HepG2 (cell line): ENCODE measurements at regions not wholly inside any gene's neighbourhood (a gene's known extent, or its start where the extent isn't known, plus 50 kb on each side); places are given as distances from the start of the nearest gene placed in this dataset.

Source experiments
- ATAC-seq: fragments of 200-7000 bp; cut with Tn5 transposase; 3 replicates; pipeline ENCODE4 v1.9.1; 2020; ENCODE audit warnings: mild to moderate bottlenecking, moderate library complexity
- BruUV-seq: library from RNA; stranded (reverse); fragments of 400-500 nt; replicated peaks from 2 replicates; lab custom pipeline; 2021; lab: Mats Ljungman, UMichigan
- CTCF ChIA-PET: fragments of 300-600 bp; formaldehyde crosslinking; extraction: SDS; loops from one replicate; lab custom pipeline; 2021; ENCODE audit warnings: low total read pairs, inconsistent platforms, low intra/inter-chr PET ratio; lab: Yijun Ruan, JAX
- POLR2A ChIA-PET: fragments of 350-600 bp; sonication (Branson Sonifier 250); formaldehyde crosslinking; loops from one replicate; lab custom pipeline; 2020; ENCODE audit warnings: antibody characterized with exemption, inconsistent platforms; lab: Yijun Ruan, JAX
- DNase-seq: peaks from one replicate; pipeline ENCODE4 v3.0.0-alpha.2; 2015; ENCODE audit warnings: low spot score
- FAIRE-seq: peaks from 3 replicates; lab custom pipeline; 2011; peaks lifted over from hg19 to GRCh38; lab: Jason Lieb, UNC
- H2AFZ ChIP-seq: one replicate; pipeline ENCODE4 v1.6.1; 2011; ENCODE audit warnings: low read length, inconsistent platforms
- H3K27ac ChIP-seq: fragments of 300-600 bp; 3 replicates; pipeline ENCODE4 v1.8.0; 2011; ENCODE audit warnings: mixed run types, mild to moderate bottlenecking, mixed read lengths, low read length, inconsistent platforms; ENCODE audit not compliant: insufficient read depth; ENCODE audit errors: extremely low read length
- H3K27me3 ChIP-seq, 2 experiments: fragments of 200-600 bp in 1 of 2; 2 replicates in 1 of 2; 3 replicates in 1 of 2; pipeline versions ENCODE4 v1.6.0 to v1.8.0; 2011; ENCODE audit warnings: low read length in 2 of 2, mild to moderate bottlenecking in 2 of 2, moderate library complexity in 2 of 2, inconsistent platforms in 1 of 2; ENCODE audit not compliant: insufficient read depth in 2 of 2, control insufficient read depth in 1 of 2
- H3K36me3 ChIP-seq, 2 experiments: fragments of 200-600 bp in 1 of 2; replicated peaks in 1 of 2; 2 replicates in 1 of 2; 3 replicates in 1 of 2; pipeline versions ENCODE4 v1.5.1 to v1.8.0; 2011; ENCODE audit warnings: low read length in 2 of 2, inconsistent platforms in 1 of 2; ENCODE audit not compliant: insufficient read depth in 2 of 2, control insufficient read depth in 1 of 2
- H3K4me1 ChIP-seq: 2 replicates; pipeline ENCODE4 v1.5.1; 2012; ENCODE audit warnings: low read length, inconsistent platforms; ENCODE audit not compliant: insufficient read depth
- H3K4me2 ChIP-seq: 2 replicates; pipeline ENCODE4 v1.6.0; 2011; ENCODE audit warnings: low read depth, low read length, inconsistent platforms
- H3K4me3 ChIP-seq, 3 experiments: fragments of 200-600 bp in 1 of 3; sonication (generic), shearing (Covaris generic) in 1 of 3; replicated peaks in 1 of 3; 2 replicates each; pipeline ENCODE4 v1.5.1; 2011 to 2016; ENCODE audit warnings: low read length in 3 of 3, inconsistent platforms in 2 of 3, low read depth in 2 of 3, mild to moderate bottlenecking in 2 of 3, control low read depth in 1 of 3, mixed read lengths in 1 of 3; ENCODE audit not compliant: insufficient read depth in 1 of 3
- H3K79me2 ChIP-seq: one replicate; pipeline ENCODE4 v1.6.1; 2011; ENCODE audit warnings: low read length, inconsistent platforms; ENCODE audit not compliant: insufficient read depth
- H3K9ac ChIP-seq: 2 replicates; pipeline ENCODE4 v1.6.0; 2011; ENCODE audit warnings: mild to moderate bottlenecking, low read depth, low read length, inconsistent platforms; ENCODE audit not compliant: insufficient read depth
- H3K9me3 ChIP-seq: 2 replicates; pipeline ENCODE4 v1.5.1; 2012; ENCODE audit warnings: mild to moderate bottlenecking, low read length
- H4K20me1 ChIP-seq: 2 replicates; pipeline ENCODE4 v1.6.0; 2011; ENCODE audit warnings: inconsistent platforms, mild to moderate bottlenecking, low read length, moderate library complexity; ENCODE audit not compliant: insufficient read depth
- ARNTL ChIP-seq: sonication (generic); formaldehyde crosslinking; IDR thresholded peaks from 2 replicates; pipeline ENCODE4 v1.4.0; 2020; ENCODE audit warnings: mild to moderate bottlenecking, missing genetic modification reagents
- CC2D1A ChIP-seq: sonication (generic); formaldehyde crosslinking; IDR thresholded peaks from 2 replicates; pipeline ENCODE4 v1.8.1; 2023; ENCODE audit warnings: mild to moderate bottlenecking, missing genetic modification reagents
- FLYWCH1 ChIP-seq: sonication (generic); formaldehyde crosslinking; IDR thresholded peaks from 2 replicates; pipeline ENCODE4 v1.8.1; 2023; ENCODE audit warnings: mild to moderate bottlenecking, missing genetic modification reagents
- IRF9 ChIP-seq: sonication (generic); formaldehyde crosslinking; IDR thresholded peaks from 2 replicates; pipeline ENCODE4 v1.8.0; 2022; ENCODE audit warnings: missing genetic modification reagents, mild to moderate bottlenecking, borderline replicate concordance
- KLF6 ChIP-seq: IDR thresholded peaks from 2 replicates; pipeline ENCODE4 v1.8.0; 2016; ENCODE audit warnings: missing biosample characterization, missing genetic modification reagents
- LCORL ChIP-seq, 2 experiments: fragments of 450-650 bp in 1 of 2; sonication (generic) in 1 of 2; formaldehyde crosslinking in 1 of 2; IDR thresholded peaks; 2 replicates each; pipeline versions ENCODE4 v1.5.0 to v1.6.1; 2017 to 2020; ENCODE audit warnings: antibody characterized with exemption in 1 of 2, missing genetic modification reagents in 1 of 2
- NR3C1 ChIP-seq: sonication (generic); formaldehyde crosslinking; IDR thresholded peaks from 2 replicates; pipeline ENCODE4 v1.4.0; 2020; ENCODE audit warnings: missing genetic modification reagents
- PCBP1 ChIP-seq: fragments of 200-400 bp; formaldehyde crosslinking; IDR thresholded peaks from 2 replicates; pipeline ENCODE4 v1.6.1; 2017; ENCODE audit warnings: mild to moderate bottlenecking, low read depth, low read length, borderline replicate concordance
- SKIL ChIP-seq: sonication (generic); formaldehyde crosslinking; IDR thresholded peaks from 2 replicates; pipeline ENCODE4 v1.8.0; 2022; ENCODE audit warnings: missing genetic modification reagents, mild to moderate bottlenecking, moderate library complexity, borderline replicate concordance
- ZC3H4 ChIP-seq: sonication (generic); formaldehyde crosslinking; IDR thresholded peaks from 2 replicates; pipeline ENCODE4 v1.4.0; 2020; ENCODE audit warnings: missing genetic modification reagents, borderline replicate concordance
- ZNF10 ChIP-seq: sonication (generic); formaldehyde crosslinking; IDR thresholded peaks from 2 replicates; pipeline ENCODE4 v1.4.0; 2020; ENCODE audit warnings: mild to moderate bottlenecking, low read depth, missing genetic modification reagents, borderline replicate concordance
- ZNF256 ChIP-seq: sonication (generic); formaldehyde crosslinking; conservative IDR thresholded peaks from 2 replicates; pipeline ENCODE4 v1.4.0; 2020; ENCODE audit warnings: missing genetic modification reagents
- ZNF264 ChIP-seq: sonication (generic); formaldehyde crosslinking; IDR thresholded peaks from 2 replicates; pipeline ENCODE4 v1.4.0; 2020; ENCODE audit warnings: missing genetic modification reagents
- ZNF460 ChIP-seq: sonication (generic); formaldehyde crosslinking; IDR thresholded peaks from 2 replicates; pipeline ENCODE4 v1.5.1; 2020; ENCODE audit warnings: missing genetic modification reagents, mild to moderate bottlenecking, borderline replicate concordance
- ZNF615 ChIP-seq: sonication (generic); formaldehyde crosslinking; IDR thresholded peaks from 2 replicates; pipeline ENCODE4 v1.5.0; 2020; ENCODE audit warnings: mild to moderate bottlenecking, missing genetic modification reagents, borderline replicate concordance
- ZNF75D ChIP-seq: sonication (generic); formaldehyde crosslinking; IDR thresholded peaks from 2 replicates; pipeline ENCODE4 v1.8.1; 2023; ENCODE audit warnings: missing genetic modification reagents, mild to moderate bottlenecking, borderline replicate concordance
- WGBS: methylation state at CpG from one replicate; pipeline ENCODE4 v1.1.6; 2017; ENCODE audit warnings: low lambda C conversion rate; 5-methylcytosine and 5-hydroxymethylcytosine counted together
- in situ Hi-C: cut with HindIII; loops from 2 replicates; pipeline ENCODE4 v1.10.0; 2017; ENCODE audit warnings: low pct_unique_long_range_greater_than_20kb; ENCODE audit not compliant: extremely low pct_ligation_motif_present
- intact Hi-C: fragments of 100-400 bp; cut with micrococcal nuclease; formaldehyde crosslinking; loops from one replicate; pipeline ENCODE4 v1.10.0; 2022; ENCODE audit not compliant: unreplicated experiment
- TF ChIP-seq, protein P1 (sequence below): sonication (generic); formaldehyde crosslinking; IDR thresholded peaks from 2 replicates; pipeline ENCODE4 v1.5.0; 2020; ENCODE audit warnings: mild to moderate bottlenecking, low read depth, missing genetic modification reagents, borderline replicate concordance
- TF ChIP-seq, protein P2 (sequence below): sonication (generic); formaldehyde crosslinking; IDR thresholded peaks from 2 replicates; pipeline ENCODE4 v1.4.0; 2020; ENCODE audit warnings: missing genetic modification reagents, low read depth, mild to moderate bottlenecking, borderline replicate concordance

DNA sequence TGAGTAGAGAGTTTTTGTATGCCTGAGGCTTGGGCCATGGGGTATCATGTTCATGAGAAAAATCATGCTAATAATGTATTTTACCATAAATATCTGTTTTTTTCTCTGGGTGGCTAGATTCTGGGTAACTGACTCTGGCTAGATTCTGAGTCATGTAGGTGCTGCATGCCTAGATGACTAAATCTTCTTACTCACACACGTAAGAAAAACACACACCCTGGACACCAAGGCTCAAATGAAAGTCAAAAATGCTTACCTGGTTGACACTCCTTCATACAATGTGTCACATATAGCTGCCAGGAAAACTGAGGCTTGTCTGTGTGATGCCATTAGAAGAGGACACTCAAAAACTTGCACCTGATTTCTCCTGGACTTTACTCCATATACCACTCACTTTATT, 597.4 kb upstream of the SLITRK1 start:
- Histone ChIP-seq H3K27me3 (no peaks in the 10 kb centered on the region), H3K4me3 (no peak overlapping the region)
- FAIRE-seq: no peak
- no peak for TF ChIP-seq ZNF10 (CRISPR knock-in tag)
- no peak for TF ChIP-seq NR3C1 (CRISPR knock-in tag)
- TF ChIP-seq ZNF615: no peak
- no peak for TF ChIP-seq SKIL
- TF ChIP-seq PCBP1: no peak
- no peak for TF ChIP-seq ARNTL (CRISPR knock-in tag)
- TF ChIP-seq ZNF460 (CRISPR knock-in tag): no peak
- TF ChIP-seq, protein P1, sequence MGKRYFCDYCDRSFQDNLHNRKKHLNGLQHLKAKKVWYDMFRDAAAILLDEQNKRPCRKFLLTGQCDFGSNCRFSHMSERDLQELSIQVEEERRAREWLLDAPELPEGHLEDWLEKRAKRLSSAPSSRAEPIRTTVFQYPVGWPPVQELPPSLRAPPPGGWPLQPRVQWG: no peak
- TF ChIP-seq ZNF264 (CRISPR knock-in tag): no peak
- no peak for TF ChIP-seq LCORL (IDR thresholded peaks at IDR 0.05)
- no peak for TF ChIP-seq LCORL (CRISPR knock-in tag; IDR thresholded peaks at IDR 0.05)
- TF ChIP-seq, protein P2, sequence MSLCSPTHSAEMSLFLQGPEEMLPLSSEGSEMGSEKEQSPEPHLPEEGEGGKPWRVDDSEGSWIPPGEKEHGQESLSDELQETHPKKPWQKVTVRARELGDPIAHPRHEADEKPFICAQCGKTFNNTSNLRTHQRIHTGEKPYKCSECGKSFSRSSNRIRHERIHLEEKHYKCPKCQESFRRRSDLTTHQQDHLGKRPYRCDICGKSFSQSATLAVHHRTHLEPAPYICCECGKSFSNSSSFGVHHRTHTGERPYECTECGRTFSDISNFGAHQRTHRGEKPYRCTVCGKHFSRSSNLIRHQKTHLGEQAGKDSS (CRISPR knock-in tag): no peak
- TF ChIP-seq KLF6 (CRISPR knock-in tag): no peak
- no peak for TF ChIP-seq ZNF75D (CRISPR knock-in tag)
- no peak for TF ChIP-seq ZC3H4 (CRISPR knock-in tag)
- TF ChIP-seq IRF9 (CRISPR knock-in tag): no peak
- TF ChIP-seq CC2D1A: no peak
- no peak for TF ChIP-seq ZNF256 (CRISPR knock-in tag)
- no peak for TF ChIP-seq FLYWCH1 (CRISPR knock-in tag)
- TF ChIP-seq, all 625 proteins: peak for 0
- intact Hi-C loops: no loop called here
- H3K36me3 ChIP-seq: no peaks in the 10 kb centered on the region
- H3K4me1 ChIP-seq: no peaks in the 10 kb centered on the region
- 11% methylated on average over 1 of the region's 1 CpG for WGBS
- H4K20me1 ChIP-seq: no peaks in the 10 kb centered on the region
- H3K27ac ChIP-seq: no peak overlapping the region
- no TSS peak for BruUV-seq
- in situ Hi-C loops: no loop called here
- no peak overlapping the region for H2AFZ ChIP-seq
- no peaks in the 10 kb centered on the region for H3K9me3 ChIP-seq
- ChIA-PET POLR2A (no interaction called here), CTCF (no interaction called here)
- no peak overlapping the region for H3K9ac ChIP-seq
- H3K4me2 ChIP-seq: no peak overlapping the region
- DNase-seq (no peak), ATAC-seq (no peak)
- no peaks in the 10 kb centered on the region for H3K79me2 ChIP-seq
